ENCODE measurements at regions not wholly inside any gene's neighbourhood (a gene's known extent, or its start where the extent isn't known, plus 50 kb on each side); places are given as distances from the start of the nearest gene placed in this dataset.

DNA sequence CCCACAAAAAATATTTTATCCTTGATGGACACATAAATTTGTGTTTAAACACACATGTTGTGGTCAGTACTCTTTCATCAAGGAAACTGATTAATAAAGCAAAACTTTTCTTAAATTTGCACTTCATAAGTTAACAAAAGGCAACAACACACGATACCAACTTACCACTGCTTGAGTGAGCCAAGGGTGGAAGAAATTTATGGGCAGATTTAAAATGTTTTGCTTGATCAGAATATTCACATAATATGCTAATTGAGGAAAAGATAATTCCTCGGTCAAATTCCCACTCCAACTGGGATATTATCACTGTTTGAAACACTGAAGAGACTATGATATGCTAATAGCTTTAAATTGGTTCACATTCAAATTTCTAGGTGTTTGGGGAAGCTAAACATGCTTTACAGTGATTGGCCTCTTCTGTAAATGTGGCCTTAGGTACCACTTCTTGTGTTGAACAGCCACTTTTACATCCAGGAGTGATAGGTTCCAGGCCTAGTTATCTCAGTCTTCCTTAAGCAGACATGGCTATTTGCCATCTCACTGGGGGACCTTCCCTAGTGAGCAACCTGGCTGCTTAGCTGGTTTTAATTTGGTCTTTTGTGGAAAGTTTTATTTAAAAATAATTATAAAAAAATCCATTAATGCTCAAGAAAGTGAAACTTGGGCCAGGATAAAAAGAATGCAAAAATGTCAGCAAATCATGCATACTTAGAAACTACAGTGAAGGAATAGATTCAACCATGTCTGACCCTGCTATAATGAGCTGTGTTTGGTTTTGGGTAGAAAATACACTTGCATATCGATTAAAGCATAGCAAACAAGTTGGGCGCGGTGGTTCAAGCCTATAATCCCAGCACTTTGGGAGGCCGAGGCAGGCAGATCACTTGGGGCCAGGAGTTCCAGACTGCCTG is 221.2 kb upstream of the MAP3K7 start:
- TF ChIP-seq ZNF274 (IDR thresholded peaks at IDR 0.05; ENCODE audit: low read depth, low read length) (no peak), YY1 (IDR thresholded peaks at IDR 0.05; ENCODE audit: insufficient read depth, insufficient read length) (no peak)
